ENCODE measurements at regions not wholly inside any gene's neighbourhood (a gene's known extent, or its start where the extent isn't known, plus 50 kb on each side); places are given as distances from the start of the nearest gene placed in this dataset.

- Histone ChIP-seq H3K27me3 (ENCODE audit: control insufficient read depth in 2 of 2, insufficient read depth in 2 of 2, low read length in 2 of 2) (no peaks in the 10 kb centered on the region), H3K36me3 (replicated peaks in 1 of 2; ENCODE audit: control insufficient read depth in 1 of 2, insufficient read depth in 2 of 2, low read length in 2 of 2) (no peaks in the 10 kb centered on the region), H3K79me2 (ENCODE audit: insufficient read depth, low read length) (no peaks in the 10 kb centered on the region), H3K9ac (ENCODE audit: insufficient read depth, low read length, poor library complexity, severe bottlenecking) (no peak overlapping the region), H4K20me1 (ENCODE audit: insufficient read depth, low read length) (no peaks in the 10 kb centered on the region), H3K4me2 (replicated peaks; ENCODE audit: extremely low read depth, low read length, poor library complexity, severe bottlenecking) (no peak overlapping the region), H3K27ac (ENCODE audit: low read depth in 1 of 2, low read length in 2 of 2) (no peak overlapping the region), H2AFZ (ENCODE audit: insufficient read depth, low read depth, low read length, poor library complexity, severe bottlenecking) (no peak overlapping the region), H3K4me3 (replicated peaks in 1 of 3; ENCODE audit: low read depth in 2 of 3, low read length in 3 of 3) (no peak overlapping the region), H3K9me3 (replicated peaks in 1 of 2; ENCODE audit: control insufficient read depth in 1 of 2, insufficient read depth in 1 of 2, low read length in 2 of 2) (peaks cover 4 to 7% of the 10 kb centered on the region in 2 donors), H3K4me1 (ENCODE audit: control insufficient read depth in 1 of 2, insufficient read depth in 2 of 2, low read length in 2 of 2) (no peaks in the 10 kb centered on the region)
- no peak for TF ChIP-seq CTCF (IDR thresholded peaks at IDR 0.05)
- Mint-ChIP-seq H3K27ac (no peak overlapping the region), H3K27me3 (ENCODE audit: low read depth in 3 of 3) (no peaks in the 10 kb centered on the region), H3K9me3 (peaks cover 5 to 16% (median 10%) of the 10 kb centered on the region in 7 donors), H3K4me1 (no peaks in the 10 kb centered on the region), H3K36me3 (no peaks in the 10 kb centered on the region), H3K4me3 (no peak overlapping the region)
- no peak for DNase-seq
- intact Hi-C loops (cut with micrococcal nuclease) = no loop called here
These were observed 90.6 kb upstream of the GRM7 start for GRCh38 chr3:6770397-6770690.

- H3K4me3 Mint-ChIP-seq = no peak overlapping the region
- H3K4me1 Mint-ChIP-seq = no peaks in the 10 kb centered on the region
- H3K4me2 ChIP-seq (replicated peaks; ENCODE audit: extremely low read depth, low read length, poor library complexity, severe bottlenecking) = no peak overlapping the region
- H3K9ac ChIP-seq (ENCODE audit: insufficient read depth, low read length, poor library complexity, severe bottlenecking) = no peak overlapping the region
- peaks cover 7 to 16% (median 9%) of the 10 kb centered on the region in 7 donors for H3K9me3 Mint-ChIP-seq
- no peak overlapping the region for H3K27ac ChIP-seq (ENCODE audit: low read depth in 1 of 2, low read length in 2 of 2)
- WGBS (ENCODE audit: insufficient coverage) = 100% methylated on average over 2 of the region's 5 CpGs
- intact Hi-C loops (cut with micrococcal nuclease) = no loop called here
- H3K4me3 ChIP-seq (replicated peaks in 1 of 3; ENCODE audit: low read depth in 2 of 3, low read length in 3 of 3) = no peak overlapping the region
- H3K36me3 Mint-ChIP-seq = no peaks in the 10 kb centered on the region
- H3K79me2 ChIP-seq (ENCODE audit: insufficient read depth, low read length) = no peaks in the 10 kb centered on the region
- no peaks in the 10 kb centered on the region for H3K4me1 ChIP-seq (ENCODE audit: control insufficient read depth in 1 of 2, insufficient read depth in 2 of 2, low read length in 2 of 2)
- H2AFZ ChIP-seq (ENCODE audit: insufficient read depth, low read depth, low read length, poor library complexity, severe bottlenecking) = no peak overlapping the region
- no peaks in the 10 kb centered on the region for H3K27me3 ChIP-seq (ENCODE audit: control insufficient read depth in 2 of 2, insufficient read depth in 2 of 2, low read length in 2 of 2)
- no peaks in the 10 kb centered on the region for H3K36me3 ChIP-seq (replicated peaks in 1 of 2; ENCODE audit: control insufficient read depth in 1 of 2, insufficient read depth in 2 of 2, low read length in 2 of 2)
- no peak for TF ChIP-seq CTCF (IDR thresholded peaks at IDR 0.05)
- H4K20me1 ChIP-seq (ENCODE audit: insufficient read depth, low read length) = no peaks in the 10 kb centered on the region
- H3K27me3 Mint-ChIP-seq (ENCODE audit: low read depth in 3 of 3) = no peaks in the 10 kb centered on the region
- DNase-seq = no peak
- H3K27ac Mint-ChIP-seq = no peak overlapping the region
- peaks cover 6 to 7% of the 10 kb centered on the region in 2 donors for H3K9me3 ChIP-seq (replicated peaks in 1 of 2; ENCODE audit: control insufficient read depth in 1 of 2, insufficient read depth in 1 of 2, low read length in 2 of 2)
These were observed 89.7 kb upstream of the GRM7 start for GRCh38 chr3:6771171-6771570.
